Erythroblast (primary cell): ENCODE measurements at regions not wholly inside any gene's neighbourhood (a gene's known extent, or its start where the extent isn't known, plus 50 kb on each side); places are given as distances from the start of the nearest gene placed in this dataset.

Source experiments
- GATA1 ChIP-seq: IDR thresholded peaks from 2 replicates; pipeline ENCODE4 v1.6.1; 2011; ENCODE audit warnings: low read depth, mild to moderate bottlenecking, control low read depth, low read length, moderate library complexity
- POLR2A ChIP-seq: IDR thresholded peaks from 2 replicates; pipeline ENCODE4 v1.6.1; 2011; ENCODE audit warnings: mild to moderate bottlenecking, low read length

DNA sequence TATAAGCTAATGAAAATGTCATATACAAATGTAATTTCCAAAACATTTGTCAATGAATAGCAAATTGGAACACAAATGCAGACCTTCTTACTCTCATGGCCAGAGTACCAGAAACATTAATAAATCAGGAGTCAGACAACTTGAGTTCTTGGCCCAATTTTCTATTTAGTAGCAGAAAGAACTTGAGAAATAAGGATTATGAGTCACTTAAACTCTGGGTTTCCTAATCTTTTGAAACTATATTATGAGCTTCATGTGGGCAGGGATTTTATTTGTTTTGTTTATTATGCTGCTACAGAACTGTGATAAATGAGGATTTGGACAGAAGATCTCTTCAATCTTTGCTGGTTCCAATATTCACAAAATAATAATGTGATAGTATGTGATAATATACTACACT lies 686.7 kb downstream of the NR4A2 start:
- TF ChIP-seq POLR2A (no peak), GATA1 (no peak)
